ENCODE measurements at regions not wholly inside any gene's neighbourhood (a gene's known extent, or its start where the extent isn't known, plus 50 kb on each side); places are given as distances from the start of the nearest gene placed in this dataset.

- DNase-seq, result peak; percentile 8
Measured at GRCh38 chr6:139800837-139801236, 426.4 kb upstream of the CITED2 start.

GRCh38 chr6:139790527-139790926 is 416.1 kb upstream of the CITED2 start:
- no peak for DNase-seq

- DNase-seq, result no peak
Measured at GRCh38 chr6:139784222-139784769, 409.8 kb upstream of the CITED2 start.

GRCh38 chr6:139779988-139780774 is 405.7 kb upstream of the CITED2 start:
- no peak for DNase-seq

- no peak for DNase-seq
Measured at GRCh38 chr6:139778688-139779087, 404.2 kb upstream of the CITED2 start.

GRCh38 chr6:139778106-139778505 is 403.7 kb upstream of the CITED2 start:
- no peak for DNase-seq

- no peak for DNase-seq
Measured at GRCh38 chr6:139777202-139777970, 402.9 kb upstream of the CITED2 start.

- DNase-seq, result no peak
Measured at GRCh38 chr6:139776041-139776440, 401.6 kb upstream of the CITED2 start.

- no peak for DNase-seq
Measured at GRCh38 chr6:139768196-139768595, 393.7 kb upstream of the CITED2 start.

- DNase-seq, result no peak
Measured at GRCh38 chr6:139766796-139767195, 392.3 kb upstream of the CITED2 start.

GRCh38 chr6:139765825-139766285 is 391.4 kb upstream of the CITED2 start:
- DNase-seq, result no peak

GRCh38 chr6:139764498-139764986 is 390.1 kb upstream of the CITED2 start:
- DNase-seq, result peak; percentile 41

- no peak for DNase-seq
Measured at GRCh38 chr6:139763468-139764210, 389.2 kb upstream of the CITED2 start.

GRCh38 chr6:139762587-139763031 is 388.2 kb upstream of the CITED2 start:
- no peak for DNase-seq

- DNase-seq, result no peak
Measured at GRCh38 chr6:139760128-139760527, 385.7 kb upstream of the CITED2 start.

GRCh38 chr6:139759086-139759485 is 384.6 kb upstream of the CITED2 start:
- DNase-seq, result no peak

- DNase-seq, result no peak
Measured at GRCh38 chr6:139758209-139758611, 383.8 kb upstream of the CITED2 start.

GRCh38 chr6:139757784-139758183 is 383.3 kb upstream of the CITED2 start:
- no peak for DNase-seq

- DNase-seq, result no peak
Measured at GRCh38 chr6:139756381-139756780, 381.9 kb upstream of the CITED2 start.

GRCh38 chr6:139754898-139755775 is 380.7 kb upstream of the CITED2 start:
- no peak for DNase-seq

- no peak for DNase-seq
Measured at GRCh38 chr6:139753198-139753861, 378.9 kb upstream of the CITED2 start.
